MCF 10A (cell line): ENCODE measurements at regions not wholly inside any gene's neighbourhood (a gene's known extent, or its start where the extent isn't known, plus 50 kb on each side); places are given as distances from the start of the nearest gene placed in this dataset.

ENCODE experiments used
- BruUV-seq: library from RNA; stranded (reverse); fragments of 400-500 nt; replicated peaks from 2 replicates; lab custom pipeline; 2021; lab: Mats Ljungman, UMichigan
- CTCF ChIA-PET: fragments of 300-600 bp; sonication (Branson Sonifier 250); formaldehyde crosslinking; extraction: SDS; loops from one replicate; lab custom pipeline; 2021; ENCODE audit warnings: antibody characterized with exemption, inconsistent platforms; lab: Yijun Ruan, JAX
- POLR2A ChIA-PET: fragments of 300-600, 350-650 bp; sonication (Branson Sonifier 250); formaldehyde crosslinking; extraction: SDS; loops from one replicate; lab custom pipeline; 2020; ENCODE audit warnings: antibody characterized with exemption, inconsistent platforms; lab: Yijun Ruan, JAX
- DNase-seq: peaks from one replicate; pipeline ENCODE4 v3.0.0-alpha.2; 2018; ENCODE audit not compliant: unreplicated experiment
- H3K27ac Mint-ChIP-seq: one replicate; pipeline ENCODE4 v1.8.0; 2022; ENCODE audit warnings: mild to moderate bottlenecking, low read depth, mixed read lengths; ENCODE audit not compliant: unreplicated experiment
- H3K27me3 Mint-ChIP-seq: one replicate; pipeline ENCODE4 v1.8.0; 2022; ENCODE audit warnings: mixed read lengths; ENCODE audit not compliant: insufficient read depth, unreplicated experiment
- H3K36me3 Mint-ChIP-seq: one replicate; pipeline ENCODE4 v1.8.0; 2022; ENCODE audit warnings: mild to moderate bottlenecking, moderate library complexity, mixed read lengths; ENCODE audit not compliant: insufficient read depth, unreplicated experiment
- H3K4me1 Mint-ChIP-seq: one replicate; pipeline ENCODE4 v1.8.0; 2022; ENCODE audit warnings: mixed read lengths; ENCODE audit not compliant: insufficient read depth, unreplicated experiment
- H3K4me3 Mint-ChIP-seq: one replicate; pipeline ENCODE4 v1.8.0; 2022; ENCODE audit warnings: mild to moderate bottlenecking, moderate library complexity, mixed read lengths; ENCODE audit not compliant: unreplicated experiment
- H3K9me3 Mint-ChIP-seq: one replicate; pipeline ENCODE4 v1.8.0; 2022; ENCODE audit warnings: mixed read lengths; ENCODE audit not compliant: unreplicated experiment
- intact Hi-C: fragments of 100-400 bp; cut with micrococcal nuclease; formaldehyde crosslinking; loops from 2 replicates; pipeline ENCODE4 v1.14.1; 2022
- TF ChIP-seq, protein P1 (sequence below): fragments of 200-600 bp; IDR thresholded peaks from one replicate; pipeline ENCODE4 v1.8.0; 2022; ENCODE audit warnings: antibody characterized with exemption, mild to moderate bottlenecking; ENCODE audit not compliant: unreplicated experiment

DNA sequence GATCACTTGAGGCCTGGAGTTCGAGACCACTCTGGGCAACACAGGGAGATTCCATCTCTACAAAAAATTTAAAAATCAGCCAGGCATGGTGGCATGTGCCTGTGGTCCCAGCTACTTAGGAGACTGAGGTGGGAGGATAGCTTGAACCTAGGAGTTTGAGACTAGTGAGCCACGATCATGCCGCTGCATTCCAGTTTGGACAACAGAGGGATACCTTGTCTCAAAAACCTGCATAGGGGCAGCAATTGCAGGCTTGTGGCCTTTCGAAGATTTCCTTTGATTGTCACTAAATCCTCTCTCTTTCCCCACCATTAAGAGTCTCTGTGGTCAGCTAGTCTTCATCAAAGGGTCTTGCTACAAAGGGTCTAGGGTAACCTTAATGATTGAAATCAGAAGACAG, 60.3 kb downstream of the UTRN start:
- no peak for DNase-seq
- Mint-ChIP-seq H3K4me3 (no peak overlapping the region), H3K27me3 (no peaks in the 10 kb centered on the region), H3K36me3 (peaks cover 12% of the 10 kb centered on the region), H3K9me3 (no peaks in the 10 kb centered on the region), H3K4me1 (peaks cover 51% of the 10 kb centered on the region), H3K27ac (peak overlapping the region; percentile 61)
- TF ChIP-seq, protein P1, sequence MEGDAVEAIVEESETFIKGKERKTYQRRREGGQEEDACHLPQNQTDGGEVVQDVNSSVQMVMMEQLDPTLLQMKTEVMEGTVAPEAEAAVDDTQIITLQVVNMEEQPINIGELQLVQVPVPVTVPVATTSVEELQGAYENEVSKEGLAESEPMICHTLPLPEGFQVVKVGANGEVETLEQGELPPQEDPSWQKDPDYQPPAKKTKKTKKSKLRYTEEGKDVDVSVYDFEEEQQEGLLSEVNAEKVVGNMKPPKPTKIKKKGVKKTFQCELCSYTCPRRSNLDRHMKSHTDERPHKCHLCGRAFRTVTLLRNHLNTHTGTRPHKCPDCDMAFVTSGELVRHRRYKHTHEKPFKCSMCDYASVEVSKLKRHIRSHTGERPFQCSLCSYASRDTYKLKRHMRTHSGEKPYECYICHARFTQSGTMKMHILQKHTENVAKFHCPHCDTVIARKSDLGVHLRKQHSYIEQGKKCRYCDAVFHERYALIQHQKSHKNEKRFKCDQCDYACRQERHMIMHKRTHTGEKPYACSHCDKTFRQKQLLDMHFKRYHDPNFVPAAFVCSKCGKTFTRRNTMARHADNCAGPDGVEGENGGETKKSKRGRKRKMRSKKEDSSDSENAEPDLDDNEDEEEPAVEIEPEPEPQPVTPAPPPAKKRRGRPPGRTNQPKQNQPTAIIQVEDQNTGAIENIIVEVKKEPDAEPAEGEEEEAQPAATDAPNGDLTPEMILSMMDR = no peak
- POLR2A ChIA-PET = interaction anchor here (1.3 to 2.8 kb wide), 2 partner anchors 28 to 59 kb away, joined by 3 to 24 read pairs; partner anchors contain the start of gene UTRN
- intact Hi-C loops = loop anchor here (10.0 kb wide), 1 partner anchor 69 kb away; no protein-coding TSS in a partner anchor
- CTCF ChIA-PET = interaction anchor here (0.7 kb wide), 1 partner anchor 16 kb away, joined by 3 read pairs; no protein-coding TSS in a partner anchor
- no TSS peak for BruUV-seq

DNA sequence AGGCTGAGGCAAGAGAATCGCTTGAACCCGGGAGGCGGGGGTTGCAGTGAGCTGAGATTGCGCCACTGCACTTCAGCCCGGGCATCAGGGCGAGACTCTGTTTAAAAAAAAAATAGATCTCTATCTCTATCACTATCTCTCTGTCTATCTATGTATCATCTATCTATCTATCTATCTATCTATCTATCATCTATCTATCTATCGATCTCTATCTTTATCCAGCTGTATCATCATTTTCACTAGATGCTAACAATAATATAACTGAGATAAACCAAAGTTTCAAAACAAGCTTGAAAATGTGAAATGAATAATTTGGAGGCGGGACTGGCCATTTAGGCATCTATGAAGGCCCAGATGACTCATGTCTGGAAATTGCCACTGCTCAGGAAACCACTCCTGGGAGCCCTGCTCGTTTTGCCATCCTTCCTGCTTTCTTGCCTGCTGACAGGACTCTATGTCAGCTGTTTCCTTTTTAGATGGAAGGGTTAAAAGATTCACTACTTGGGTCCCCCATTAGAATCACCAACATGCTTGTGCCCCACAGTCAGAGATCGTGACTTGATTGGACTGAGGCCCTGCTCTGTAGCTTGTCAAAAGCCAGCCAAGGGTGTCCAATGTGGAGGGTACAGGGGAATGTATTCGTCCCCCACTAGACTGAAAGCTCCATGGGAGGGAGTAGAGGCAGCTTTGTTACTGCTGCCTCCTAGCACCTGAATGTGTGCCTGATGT, 61.7 kb downstream of the UTRN start:
- intact Hi-C loops = loop anchor here (10.0 kb wide), 1 partner anchor 68 kb away; no protein-coding TSS in a partner anchor
- TF ChIP-seq, protein P1 = no peak
- ChIA-PET CTCF (interaction anchor here (0.7 to 1.2 kb wide), 3 partner anchors 8 to 242 kb away, joined by 3 to 4 read pairs (median 3); no protein-coding TSS in a partner anchor), POLR2A (interaction anchor here (0.5 to 2.8 kb wide), 6 partner anchors 61 to 251 kb away, joined by 3 to 24 read pairs (median 4); partner anchors contain the start of genes SF3B5 and UTRN)
- H3K9me3 Mint-ChIP-seq = no peaks in the 10 kb centered on the region
- H3K4me3 Mint-ChIP-seq = peak overlapping the region; percentile 15
- H3K4me1 Mint-ChIP-seq = peaks cover 46% of the 10 kb centered on the region
- no TSS peak for BruUV-seq
- H3K27me3 Mint-ChIP-seq = no peaks in the 10 kb centered on the region
- H3K36me3 Mint-ChIP-seq = peaks cover 12% of the 10 kb centered on the region
- peak; percentile 83 for DNase-seq
- peak overlapping the region; percentile 68 for H3K27ac Mint-ChIP-seq

DNA sequence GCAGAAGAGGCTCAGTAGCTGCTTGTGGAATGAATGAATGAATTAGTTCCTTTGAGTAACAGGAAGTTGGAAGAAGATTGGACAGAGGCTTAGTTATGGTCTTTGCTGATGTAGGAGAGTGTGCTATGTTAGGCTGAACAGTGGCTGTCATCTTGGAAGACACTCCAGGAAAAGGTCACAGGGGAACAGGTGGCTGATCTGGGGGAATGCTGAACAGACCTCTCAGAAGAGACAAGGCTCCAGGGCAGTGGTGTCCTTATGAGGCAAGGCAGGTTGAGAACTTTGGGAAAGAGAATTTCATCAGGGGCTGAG, 62.3 kb downstream of the UTRN start:
- POLR2A ChIA-PET = interaction anchor here (0.5 to 2.8 kb wide), 5 partner anchors 61 to 252 kb away, joined by 3 to 24 read pairs (median 4); partner anchors contain the start of genes SF3B5 and UTRN
- CTCF ChIA-PET = interaction anchor here (0.7 to 1.2 kb wide), 2 partner anchors 69 to 242 kb away, joined by 3 to 4 read pairs; no protein-coding TSS in a partner anchor
- Mint-ChIP-seq H3K4me3 (no peak overlapping the region), H3K36me3 (peaks cover 12% of the 10 kb centered on the region), H3K9me3 (no peaks in the 10 kb centered on the region), H3K27ac (peak overlapping the region; percentile 68), H3K27me3 (no peaks in the 10 kb centered on the region), H3K4me1 (peaks cover 42% of the 10 kb centered on the region)
- DNase-seq = no peak
- TF ChIP-seq, protein P1 = no peak
- intact Hi-C loops = loop anchor here (10.0 kb wide), 1 partner anchor 67 kb away; no protein-coding TSS in a partner anchor
- BruUV-seq = no TSS peak

DNA sequence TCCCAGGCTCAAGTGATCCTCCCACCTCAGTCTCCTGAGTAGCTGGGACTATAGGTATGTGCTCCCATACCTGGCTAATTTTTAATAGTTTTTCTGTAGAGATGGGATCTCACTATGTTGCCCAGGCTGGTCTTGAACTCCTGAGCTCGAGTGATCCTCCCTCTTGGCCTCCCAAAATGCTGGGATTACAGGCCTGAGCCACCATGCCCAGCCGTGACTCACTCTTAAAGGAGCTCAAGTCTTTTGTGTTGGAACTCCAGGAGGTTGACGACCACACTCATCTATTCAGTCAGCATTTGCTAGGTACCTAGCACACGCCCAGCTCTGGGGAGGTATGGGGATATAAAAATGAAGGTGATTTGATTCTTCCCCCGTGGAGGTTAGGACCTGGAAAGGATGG, 62.8 kb downstream of the UTRN start:
- peaks cover 41% of the 10 kb centered on the region for H3K4me1 Mint-ChIP-seq
- ChIA-PET CTCF (no interaction called here), POLR2A (interaction anchor here (2.8 kb wide), 1 partner anchor 62 kb away, joined by 24 read pairs; the partner anchor contains the start of gene UTRN)
- BruUV-seq = no TSS peak
- peaks cover 12% of the 10 kb centered on the region for H3K36me3 Mint-ChIP-seq
- peak overlapping the region; percentile 84 for H3K27ac Mint-ChIP-seq
- TF ChIP-seq, protein P1 = no peak
- intact Hi-C loops = loop anchor here (10.0 kb wide), 1 partner anchor 67 kb away; no protein-coding TSS in a partner anchor
- H3K9me3 Mint-ChIP-seq = no peaks in the 10 kb centered on the region
- H3K4me3 Mint-ChIP-seq = no peak overlapping the region
- DNase-seq = no peak
- H3K27me3 Mint-ChIP-seq = no peaks in the 10 kb centered on the region
